Glutamatergic neuron (in vitro differentiated cells): ENCODE measurements at regions not wholly inside any gene's neighbourhood (a gene's known extent, or its start where the extent isn't known, plus 50 kb on each side); places are given as distances from the start of the nearest gene placed in this dataset.

ENCODE experiments used
- DNase-seq: peaks from one replicate; pipeline ENCODE4 v3.0.0; 2022
- H3K27ac Mint-ChIP-seq: one replicate; pipeline ENCODE4 v1.8.0; 2020; ENCODE audit warnings: mild to moderate bottlenecking, mixed read lengths, inconsistent platforms; ENCODE audit not compliant: unreplicated experiment
- H3K27me3 Mint-ChIP-seq: one replicate; pipeline ENCODE4 v1.8.0; 2020; ENCODE audit warnings: mild to moderate bottlenecking, moderate library complexity, mixed read lengths, inconsistent platforms; ENCODE audit not compliant: unreplicated experiment
- H3K36me3 Mint-ChIP-seq: one replicate; pipeline ENCODE4 v1.8.0; 2020; ENCODE audit warnings: mild to moderate bottlenecking, mixed read lengths, inconsistent platforms; ENCODE audit not compliant: unreplicated experiment
- H3K4me1 Mint-ChIP-seq: one replicate; pipeline ENCODE4 v1.8.0; 2020; ENCODE audit warnings: mild to moderate bottlenecking, low read depth, mixed read lengths, inconsistent platforms; ENCODE audit not compliant: unreplicated experiment
- H3K4me3 Mint-ChIP-seq: one replicate; pipeline ENCODE4 v1.8.0; 2020; ENCODE audit warnings: mild to moderate bottlenecking, mixed read lengths, inconsistent platforms; ENCODE audit not compliant: unreplicated experiment
- H3K9me3 Mint-ChIP-seq: one replicate; pipeline ENCODE4 v1.8.0; 2020; ENCODE audit warnings: mild to moderate bottlenecking, moderate library complexity, mixed read lengths, inconsistent platforms; ENCODE audit not compliant: unreplicated experiment
- TF ChIP-seq, protein P1 (sequence below): fragments of 200-600 bp; sonication (generic); IDR thresholded peaks from one replicate; pipeline ENCODE4 v1.5.0; 2021; ENCODE audit not compliant: partially characterized antibody, unreplicated experiment

DNA sequence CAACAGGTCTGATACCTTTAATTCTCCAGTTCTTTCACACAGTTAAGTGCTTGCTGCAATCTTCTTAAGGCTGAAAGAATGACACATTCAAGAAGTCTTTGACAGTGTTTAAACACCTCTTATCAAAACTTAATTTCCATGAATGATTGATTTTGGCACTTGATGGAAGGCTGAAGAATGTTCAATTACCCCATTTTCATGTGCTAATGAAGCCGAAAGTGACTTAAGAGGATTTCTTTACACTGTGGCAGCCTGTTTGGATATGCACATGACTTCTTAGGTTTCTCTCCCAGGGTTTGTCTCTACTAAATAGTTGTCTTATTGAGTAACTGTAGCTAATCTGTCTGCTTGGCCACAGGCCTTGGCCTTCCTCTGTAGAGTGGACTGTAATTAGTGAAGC is 81.1 kb upstream of the PRDM1 start:
- Mint-ChIP-seq H3K36me3 (no peaks in the 10 kb centered on the region), H3K4me3 (no peak overlapping the region), H3K4me1 (no peaks in the 10 kb centered on the region), H3K27ac (no peak overlapping the region), H3K9me3 (no peaks in the 10 kb centered on the region), H3K27me3 (no peaks in the 10 kb centered on the region)
- TF ChIP-seq, protein P1, sequence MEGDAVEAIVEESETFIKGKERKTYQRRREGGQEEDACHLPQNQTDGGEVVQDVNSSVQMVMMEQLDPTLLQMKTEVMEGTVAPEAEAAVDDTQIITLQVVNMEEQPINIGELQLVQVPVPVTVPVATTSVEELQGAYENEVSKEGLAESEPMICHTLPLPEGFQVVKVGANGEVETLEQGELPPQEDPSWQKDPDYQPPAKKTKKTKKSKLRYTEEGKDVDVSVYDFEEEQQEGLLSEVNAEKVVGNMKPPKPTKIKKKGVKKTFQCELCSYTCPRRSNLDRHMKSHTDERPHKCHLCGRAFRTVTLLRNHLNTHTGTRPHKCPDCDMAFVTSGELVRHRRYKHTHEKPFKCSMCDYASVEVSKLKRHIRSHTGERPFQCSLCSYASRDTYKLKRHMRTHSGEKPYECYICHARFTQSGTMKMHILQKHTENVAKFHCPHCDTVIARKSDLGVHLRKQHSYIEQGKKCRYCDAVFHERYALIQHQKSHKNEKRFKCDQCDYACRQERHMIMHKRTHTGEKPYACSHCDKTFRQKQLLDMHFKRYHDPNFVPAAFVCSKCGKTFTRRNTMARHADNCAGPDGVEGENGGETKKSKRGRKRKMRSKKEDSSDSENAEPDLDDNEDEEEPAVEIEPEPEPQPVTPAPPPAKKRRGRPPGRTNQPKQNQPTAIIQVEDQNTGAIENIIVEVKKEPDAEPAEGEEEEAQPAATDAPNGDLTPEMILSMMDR = no peak
- no peak for DNase-seq

- TF ChIP-seq, protein P1 = no peak
- no peak overlapping the region for H3K27ac Mint-ChIP-seq
- H3K27me3 Mint-ChIP-seq = no peaks in the 10 kb centered on the region
- DNase-seq = no peak
- no peaks in the 10 kb centered on the region for H3K9me3 Mint-ChIP-seq
- no peak overlapping the region for H3K4me3 Mint-ChIP-seq
- H3K36me3 Mint-ChIP-seq = no peaks in the 10 kb centered on the region
- no peaks in the 10 kb centered on the region for H3K4me1 Mint-ChIP-seq
These were observed 82.7 kb upstream of the PRDM1 start for GRCh38 chr6:106003268-106003987.

- Mint-ChIP-seq H3K36me3 (no peaks in the 10 kb centered on the region), H3K27ac (no peak overlapping the region), H3K9me3 (no peaks in the 10 kb centered on the region), H3K4me1 (no peaks in the 10 kb centered on the region), H3K4me3 (no peak overlapping the region), H3K27me3 (no peaks in the 10 kb centered on the region)
- TF ChIP-seq, protein P1 = no peak
- DNase-seq = no peak
These were observed 84.1 kb upstream of the PRDM1 start for GRCh38 chr6:106002005-106002404.

DNA sequence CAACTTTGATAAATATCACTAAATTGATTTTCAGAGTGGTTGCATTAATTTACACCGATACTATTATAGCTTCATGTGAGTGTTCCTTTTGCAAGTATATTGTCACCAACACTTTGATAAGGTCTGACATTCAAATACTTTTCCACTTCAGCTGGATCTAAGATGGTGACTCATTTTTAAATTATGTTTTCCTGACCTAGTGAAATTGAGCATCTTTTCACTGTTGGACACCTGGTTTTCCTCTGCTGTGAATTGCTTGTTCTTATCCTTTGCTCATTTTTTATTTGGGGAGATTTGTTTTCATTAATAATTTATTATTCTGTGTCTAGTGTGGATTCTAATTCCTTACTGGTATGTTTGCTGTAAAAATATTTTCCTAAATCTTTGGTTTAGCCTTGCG is 85.2 kb upstream of the PRDM1 start:
- Mint-ChIP-seq H3K4me1 (no peaks in the 10 kb centered on the region), H3K27me3 (no peaks in the 10 kb centered on the region), H3K9me3 (no peaks in the 10 kb centered on the region), H3K36me3 (no peaks in the 10 kb centered on the region), H3K4me3 (no peak overlapping the region), H3K27ac (no peak overlapping the region)
- no peak for DNase-seq
- TF ChIP-seq, protein P1 = no peak

GRCh38 chr6:105997482-105997881 is 88.7 kb upstream of the PRDM1 start:
- TF ChIP-seq, protein P1 = no peak
- Mint-ChIP-seq H3K4me3 (no peak overlapping the region), H3K9me3 (no peaks in the 10 kb centered on the region), H3K27ac (no peak overlapping the region), H3K4me1 (peaks cover 3% of the 10 kb centered on the region), H3K27me3 (peaks cover 7% of the 10 kb centered on the region), H3K36me3 (no peaks in the 10 kb centered on the region)
- no peak for DNase-seq
